GM06990 (cell line): ENCODE measurements at regions not wholly inside any gene's neighbourhood (a gene's known extent, or its start where the extent isn't known, plus 50 kb on each side); places are given as distances from the start of the nearest gene placed in this dataset.
"Not testable (repeated sequence)": the region's sequence is repeated elsewhere in the genome, so short reads cannot be mapped to it uniquely, and the experiment has no call there.

ENCODE experiments used
- DNase-seq: peaks from one replicate; pipeline ENCODE4 v3.0.0-alpha.2; 2011; ENCODE audit not compliant: insufficient read length; ENCODE audit errors: extremely low read depth
- H3K27me3 ChIP-seq: replicated peaks from 2 replicates; pipeline ENCODE4 v1.6.0; 2011; ENCODE audit warnings: low read length; ENCODE audit not compliant: control insufficient read depth, insufficient read depth
- H3K36me3 ChIP-seq: 2 replicates; pipeline ENCODE4 v1.5.1; 2011; ENCODE audit warnings: low read length; ENCODE audit not compliant: control insufficient read depth, insufficient read depth
- H3K4me3 ChIP-seq: replicated peaks from 2 replicates; pipeline ENCODE4 v1.5.1; 2011; ENCODE audit warnings: low read depth, mild to moderate bottlenecking, control low read depth, low read length
- TF ChIP-seq, protein P1 (sequence below): IDR thresholded peaks from 2 replicates; pipeline ENCODE4 v1.5.1; 2011; ENCODE audit warnings: low read length, control low read depth, mild to moderate bottlenecking, inconsistent platforms; ENCODE audit not compliant: insufficient read depth, poor library complexity, severe bottlenecking

DNA sequence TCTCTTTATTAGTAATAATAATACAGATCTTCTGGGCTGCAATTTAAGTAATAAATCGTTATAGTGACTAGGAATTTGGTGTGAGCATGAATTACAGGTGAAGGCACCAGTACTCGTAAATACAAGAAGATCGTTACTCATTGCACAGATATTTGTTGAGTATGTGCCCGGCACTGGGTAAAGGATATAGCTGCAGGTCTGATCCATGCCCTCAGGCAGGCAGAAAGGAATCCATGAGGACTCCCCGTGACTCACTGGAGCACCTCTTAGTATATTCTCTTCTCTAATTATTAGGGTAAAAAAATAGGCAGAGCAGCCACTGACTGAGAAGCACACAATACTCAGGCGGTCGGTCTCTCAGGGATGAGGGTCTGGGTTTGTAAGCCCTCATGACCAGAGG, 868.3 kb downstream of the RAB28 start:
- no peak for DNase-seq
- Histone ChIP-seq H3K27me3 (no peaks in the 10 kb centered on the region), H3K36me3 (no peaks in the 10 kb centered on the region), H3K4me3 (no peak overlapping the region)
- TF ChIP-seq, protein P1, sequence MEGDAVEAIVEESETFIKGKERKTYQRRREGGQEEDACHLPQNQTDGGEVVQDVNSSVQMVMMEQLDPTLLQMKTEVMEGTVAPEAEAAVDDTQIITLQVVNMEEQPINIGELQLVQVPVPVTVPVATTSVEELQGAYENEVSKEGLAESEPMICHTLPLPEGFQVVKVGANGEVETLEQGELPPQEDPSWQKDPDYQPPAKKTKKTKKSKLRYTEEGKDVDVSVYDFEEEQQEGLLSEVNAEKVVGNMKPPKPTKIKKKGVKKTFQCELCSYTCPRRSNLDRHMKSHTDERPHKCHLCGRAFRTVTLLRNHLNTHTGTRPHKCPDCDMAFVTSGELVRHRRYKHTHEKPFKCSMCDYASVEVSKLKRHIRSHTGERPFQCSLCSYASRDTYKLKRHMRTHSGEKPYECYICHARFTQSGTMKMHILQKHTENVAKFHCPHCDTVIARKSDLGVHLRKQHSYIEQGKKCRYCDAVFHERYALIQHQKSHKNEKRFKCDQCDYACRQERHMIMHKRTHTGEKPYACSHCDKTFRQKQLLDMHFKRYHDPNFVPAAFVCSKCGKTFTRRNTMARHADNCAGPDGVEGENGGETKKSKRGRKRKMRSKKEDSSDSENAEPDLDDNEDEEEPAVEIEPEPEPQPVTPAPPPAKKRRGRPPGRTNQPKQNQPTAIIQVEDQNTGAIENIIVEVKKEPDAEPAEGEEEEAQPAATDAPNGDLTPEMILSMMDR: no peak

DNA sequence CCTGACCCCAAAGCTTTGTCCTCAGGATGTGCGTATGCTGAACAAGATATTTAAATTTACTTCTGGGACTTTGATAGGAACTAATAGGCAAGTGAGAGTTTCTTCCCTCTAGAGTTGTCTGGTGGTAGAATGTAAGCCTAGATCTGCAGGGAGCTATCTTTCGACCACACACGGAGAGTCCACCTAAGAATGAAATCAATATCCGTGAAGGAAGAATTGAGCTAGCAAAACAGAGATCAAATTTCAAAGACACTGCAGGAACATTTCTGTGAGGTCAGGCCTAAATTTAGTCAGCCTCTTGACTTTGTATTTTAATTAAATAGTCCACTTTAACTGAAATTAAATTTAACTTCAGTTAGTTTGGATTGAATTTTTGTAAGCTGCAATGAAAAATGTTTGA, 871.3 kb downstream of the RAB28 start:
- no peak for DNase-seq
- H3K27me3 ChIP-seq: no peaks in the 10 kb centered on the region
- H3K36me3 ChIP-seq: no peaks in the 10 kb centered on the region
- no peak overlapping the region for H3K4me3 ChIP-seq
- TF ChIP-seq, protein P1: no peak

DNA sequence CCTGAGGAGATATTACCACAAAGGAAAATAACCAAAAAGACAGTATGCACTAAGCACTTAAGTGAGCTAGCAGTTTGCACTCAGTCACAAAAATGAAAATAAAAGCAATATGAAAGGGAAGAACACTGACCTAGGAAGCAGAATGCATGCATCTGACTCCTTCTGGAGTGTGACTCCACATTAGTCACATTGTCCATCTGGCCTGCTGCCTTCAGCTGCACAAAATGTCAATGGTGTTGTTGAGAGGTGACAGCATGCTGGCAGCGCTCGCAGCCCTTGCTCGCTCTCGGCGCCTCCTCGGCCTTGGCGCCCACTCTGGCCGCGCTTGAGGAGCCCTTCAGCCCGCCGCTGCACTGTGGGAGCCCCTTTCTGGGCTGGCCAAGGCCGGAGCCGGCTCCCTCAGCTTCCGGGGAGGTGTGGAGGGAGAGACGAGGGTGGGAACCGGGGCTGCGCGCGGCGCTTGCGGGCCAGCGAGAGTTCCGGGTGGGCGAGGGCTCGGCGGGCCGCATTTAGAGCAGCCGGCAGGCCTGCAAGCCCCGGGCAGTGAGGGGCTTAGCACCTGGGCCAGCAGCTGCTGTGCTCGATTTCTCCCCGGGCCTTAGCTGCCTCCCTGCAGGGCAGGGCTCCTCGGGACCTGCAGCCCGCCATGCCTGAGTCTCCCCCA, 874.8 kb downstream of the RAB28 start:
- not testable (repeated sequence) for DNase-seq, H3K4me3 ChIP-seq, H3K36me3 ChIP-seq, H3K27me3 ChIP-seq

DNA sequence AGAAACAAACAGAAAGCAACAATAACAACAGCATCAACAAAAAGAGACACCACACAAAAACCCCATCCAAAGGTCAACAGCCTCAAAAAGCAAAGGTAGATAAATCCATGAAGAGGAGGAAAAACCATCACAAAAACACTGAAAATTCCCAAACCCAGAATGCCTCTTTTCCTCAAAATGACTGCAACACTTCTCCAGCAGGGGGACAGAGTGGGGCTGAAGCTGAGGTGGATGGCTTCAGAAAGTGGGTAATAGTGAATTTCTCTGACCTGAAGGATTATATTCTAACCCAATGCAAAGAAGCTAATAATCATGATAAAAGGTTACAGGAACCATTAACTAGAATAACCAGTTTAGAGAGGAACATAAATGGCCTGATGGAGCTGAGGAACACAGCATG, 888.2 kb downstream of the RAB28 start:
- Histone ChIP-seq H3K27me3 (no peaks in the 10 kb centered on the region), H3K36me3 (no peaks in the 10 kb centered on the region), H3K4me3 (no peak overlapping the region)
- TF ChIP-seq, protein P1: no peak
- no peak for DNase-seq

DNA sequence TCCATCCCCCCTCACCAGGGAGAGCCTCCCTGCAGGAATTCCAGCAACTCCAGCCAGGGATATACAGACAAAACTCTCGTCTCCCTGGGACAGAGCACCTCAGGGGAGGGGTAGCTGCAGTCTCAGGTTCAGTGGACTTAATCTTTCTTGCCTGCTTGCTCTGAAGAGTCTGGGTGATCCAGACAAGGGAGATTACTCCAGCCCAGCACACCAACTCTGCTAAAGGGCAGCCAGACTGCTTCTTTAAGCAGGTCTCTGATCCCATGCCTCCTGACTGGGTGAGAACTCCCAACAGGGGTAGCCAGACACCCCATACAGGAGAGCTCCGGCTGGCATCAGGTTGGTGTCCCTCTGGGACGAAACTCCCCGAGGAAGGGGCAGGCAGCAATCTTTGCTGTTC, 888.7 kb downstream of the RAB28 start:
- TF ChIP-seq, protein P1: no peak

DNA sequence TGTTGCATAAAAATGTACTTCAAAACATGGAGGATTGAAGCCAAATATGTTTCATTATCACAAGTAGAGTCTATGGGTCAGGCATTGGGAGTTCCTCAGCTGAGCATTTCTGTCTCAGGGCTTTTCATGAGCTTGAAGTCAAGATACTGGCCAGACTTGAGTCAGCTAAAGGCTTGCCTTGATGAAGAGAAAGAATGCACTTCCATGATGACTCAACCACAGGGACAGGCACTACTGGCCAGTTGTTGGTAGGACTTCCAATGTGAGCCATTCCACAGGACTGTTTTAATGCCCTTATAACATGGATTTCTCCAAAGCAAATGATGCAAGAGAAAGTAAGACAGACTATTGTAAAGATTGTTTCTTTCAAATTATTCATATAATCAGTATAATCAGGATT, 895.6 kb downstream of the RAB28 start:
- H3K36me3 ChIP-seq: no peaks in the 10 kb centered on the region
- H3K4me3 ChIP-seq: no peak overlapping the region
- TF ChIP-seq, protein P1: no peak
- no peak for DNase-seq
- no peaks in the 10 kb centered on the region for H3K27me3 ChIP-seq

More for the DNA sequence above, 888.7 kb downstream of the RAB28 start:
- DNase-seq: no peak
- Histone ChIP-seq H3K36me3 (no peaks in the 10 kb centered on the region), H3K4me3 (no peak overlapping the region), H3K27me3 (no peaks in the 10 kb centered on the region)
